ENCODE measurements at regions not wholly inside any gene's neighbourhood (a gene's known extent, or its start where the extent isn't known, plus 50 kb on each side); places are given as distances from the start of the nearest gene placed in this dataset.

- no peak for DNase-seq
- Histone ChIP-seq H3K4me1 (no peaks in the 10 kb centered on the region), H3K4me3 (no peak overlapping the region), H3K27me3 (no peaks in the 10 kb centered on the region), H3K9me3 (no peaks in the 10 kb centered on the region), H3K27ac (no peak overlapping the region), H3K36me3 (no peaks in the 10 kb centered on the region)
- TF ChIP-seq CTCF (IDR thresholded peaks at IDR 0.05) (no peak), POLR2A (IDR thresholded peaks at IDR 0.05) (no peak)
Measured at GRCh38 chr12:126912111-126912510, 1354.9 kb upstream of the TMEM132C start.

- no peak for DNase-seq
- TF ChIP-seq CTCF (IDR thresholded peaks at IDR 0.05) (no peak), POLR2A (IDR thresholded peaks at IDR 0.05) (no peak)
- no peak overlapping the region for H3K27ac ChIP-seq
- H3K36me3 ChIP-seq: no peaks in the 10 kb centered on the region
- no peaks in the 10 kb centered on the region for H3K9me3 ChIP-seq
- no peaks in the 10 kb centered on the region for H3K27me3 ChIP-seq
- no peak overlapping the region for H3K4me3 ChIP-seq
- no peaks in the 10 kb centered on the region for H3K4me1 ChIP-seq
Measured at GRCh38 chr12:126914170-126914793, 1352.7 kb upstream of the TMEM132C start.

GRCh38 chr12:126915309-126915708 is 1351.7 kb upstream of the TMEM132C start:
- Histone ChIP-seq H3K4me3 (no peak overlapping the region), H3K27me3 (no peaks in the 10 kb centered on the region), H3K4me1 (no peaks in the 10 kb centered on the region), H3K36me3 (no peaks in the 10 kb centered on the region), H3K27ac (no peak overlapping the region), H3K9me3 (no peaks in the 10 kb centered on the region)
- TF ChIP-seq CTCF (IDR thresholded peaks at IDR 0.05) (no peak), POLR2A (IDR thresholded peaks at IDR 0.05) (no peak)
- no peak for DNase-seq

GRCh38 chr12:126926023-126926594 is 1340.9 kb upstream of the TMEM132C start:
- Histone ChIP-seq H3K36me3 (no peaks in the 10 kb centered on the region), H3K27me3 (no peaks in the 10 kb centered on the region), H3K9me3 (no peaks in the 10 kb centered on the region), H3K4me1 (no peaks in the 10 kb centered on the region), H3K4me3 (no peak overlapping the region), H3K27ac (no peak overlapping the region)
- peak in 3 of 6 experiments; percentile 28 to 44 (median 35) for TF ChIP-seq CTCF (IDR thresholded peaks at IDR 0.05)
- TF ChIP-seq POLR2A (IDR thresholded peaks at IDR 0.05): no peak
- no peak for DNase-seq

GRCh38 chr12:126930234-126930633 is 1336.7 kb upstream of the TMEM132C start:
- H3K27ac ChIP-seq: no peak overlapping the region
- DNase-seq: no peak
- H3K9me3 ChIP-seq: no peaks in the 10 kb centered on the region
- H3K4me3 ChIP-seq: no peak overlapping the region
- no peaks in the 10 kb centered on the region for H3K36me3 ChIP-seq
- TF ChIP-seq CTCF (IDR thresholded peaks at IDR 0.05) (no peak), POLR2A (IDR thresholded peaks at IDR 0.05) (no peak)
- no peaks in the 10 kb centered on the region for H3K27me3 ChIP-seq
- H3K4me1 ChIP-seq: no peaks in the 10 kb centered on the region
